HEK293T (cell line): ENCODE measurements at regions not wholly inside any gene's neighbourhood (a gene's known extent, or its start where the extent isn't known, plus 50 kb on each side); places are given as distances from the start of the nearest gene placed in this dataset.

Experiments
- FOXA1 ChIP-seq: fragments of 450-650 bp; IDR thresholded peaks from 2 replicates; pipeline ENCODE4 v1.6.1; 2016; ENCODE audit warnings: mild to moderate bottlenecking
- FOXK2 ChIP-seq: fragments of 450-650 bp; IDR thresholded peaks from 2 replicates; pipeline ENCODE4 v1.6.1; 2016; ENCODE audit warnings: mild to moderate bottlenecking
- HDGF ChIP-seq: fragments of 450-650 bp; IDR thresholded peaks from 2 replicates; pipeline ENCODE4 v1.6.1; 2017; ENCODE audit warnings: antibody characterized with exemption, borderline replicate concordance
- SP1 ChIP-seq: fragments of 450-650 bp; IDR thresholded peaks from 2 replicates; pipeline ENCODE4 v1.6.1; 2017
- SUZ12 ChIP-seq: fragments of 450-650 bp; IDR thresholded peaks from 2 replicates; pipeline ENCODE4 v1.6.1; 2016; ENCODE audit warnings: mild to moderate bottlenecking
- TARDBP ChIP-seq: fragments of 450-650 bp; IDR thresholded peaks from 2 replicates; pipeline ENCODE4 v1.6.1; 2016

DNA sequence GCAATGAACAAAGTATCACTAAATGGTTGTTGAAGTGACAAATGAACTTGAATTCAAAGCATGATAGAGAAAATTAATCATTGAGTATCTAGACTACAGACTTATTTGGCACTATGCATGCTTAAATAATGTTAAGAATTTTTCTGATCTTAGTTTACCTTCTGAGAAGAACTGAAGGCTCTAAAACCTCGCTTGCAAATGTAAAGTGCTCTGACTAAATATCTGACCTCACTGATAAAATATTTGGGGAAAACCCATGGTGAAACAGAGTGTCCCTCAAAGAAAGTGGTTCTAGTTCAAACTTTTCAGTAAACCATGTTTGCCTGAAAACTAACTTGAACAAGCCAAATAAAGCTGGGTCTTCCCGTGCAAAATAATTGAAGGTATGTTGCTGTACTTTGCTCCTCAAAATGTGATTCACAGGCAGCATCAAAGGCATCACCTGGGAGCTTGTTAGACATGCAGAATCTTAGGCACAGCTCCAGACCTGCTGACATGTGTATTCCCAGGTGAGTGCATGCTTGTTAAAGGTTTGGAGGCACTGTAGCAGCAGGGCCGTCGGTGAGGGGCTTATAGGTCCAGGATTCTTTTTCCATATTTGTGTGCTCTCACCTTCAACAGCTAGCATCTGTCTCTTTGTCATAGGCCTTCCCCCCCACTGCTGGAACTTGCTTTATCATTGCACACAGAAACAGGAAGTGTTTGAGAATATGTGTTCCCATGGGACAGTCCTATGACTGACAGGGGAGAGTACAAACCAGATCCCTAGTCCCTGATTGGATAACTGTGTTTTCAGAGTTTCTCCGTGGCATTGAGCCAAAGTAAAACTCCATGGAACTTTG, 524.2 kb upstream of the LMCD1 start:
- TF ChIP-seq HDGF, result no peak
- TF ChIP-seq SP1, result no peak
- TF ChIP-seq FOXK2, result no peak
- TF ChIP-seq SUZ12, result no peak
- no peak for TF ChIP-seq FOXA1
- no peak for TF ChIP-seq TARDBP
